ENCODE measurements at regions not wholly inside any gene's neighbourhood (a gene's known extent, or its start where the extent isn't known, plus 50 kb on each side); places are given as distances from the start of the nearest gene placed in this dataset.

GRCh38 chr12:125228519-125229260 lies 163.5 kb downstream of the AACS start:
- DNase-seq, result no peak

- DNase-seq, result no peak
These were observed 164.8 kb downstream of the AACS start for GRCh38 chr12:125229878-125230530.

GRCh38 chr12:125233319-125233718 lies 168.1 kb downstream of the AACS start:
- no peak for DNase-seq

DNA sequence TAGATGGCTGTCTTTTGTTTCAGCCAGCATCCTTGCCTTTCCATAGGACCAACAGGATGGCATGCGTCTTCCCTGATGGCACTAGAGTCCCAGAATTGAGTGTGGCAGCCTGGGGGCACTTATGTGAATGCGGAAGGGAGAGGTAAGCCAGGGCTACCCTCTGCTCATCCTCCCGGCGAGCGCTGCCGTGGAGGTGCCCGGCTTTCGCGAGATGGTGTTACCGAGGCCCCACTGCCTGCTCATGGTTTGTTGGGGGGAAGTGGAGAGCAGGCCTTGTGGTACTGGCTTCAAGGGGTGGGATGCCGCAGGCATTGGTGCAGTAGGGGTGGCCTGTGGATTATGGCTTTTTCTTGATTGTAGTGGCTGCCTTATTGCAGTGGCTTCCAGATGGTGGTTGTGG lies 174.3 kb downstream of the AACS start:
- DNase-seq, result no peak

DNA sequence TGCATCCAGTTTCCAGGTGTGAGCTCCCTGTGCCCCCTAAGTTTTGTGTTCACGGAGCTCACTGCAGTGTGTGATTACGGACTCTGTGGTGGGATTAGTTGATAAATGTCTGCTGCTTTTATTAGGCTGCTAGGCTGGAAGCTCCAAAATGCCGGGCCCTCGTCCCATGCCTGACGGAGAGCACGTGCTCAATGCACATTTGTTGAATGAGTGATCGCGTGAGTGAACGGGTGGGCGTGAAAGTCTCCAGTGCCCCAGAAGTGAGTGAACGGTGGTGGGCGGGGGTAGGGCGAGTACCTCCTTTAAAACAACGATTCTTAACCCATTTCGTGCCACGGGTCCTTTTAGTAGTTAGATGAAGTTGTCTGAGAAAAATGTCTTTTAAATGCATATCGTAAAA lies 175.5 kb downstream of the AACS start:
- no peak for DNase-seq

- DNase-seq, result no peak
These were observed 178.6 kb downstream of the AACS start for GRCh38 chr12:125243811-125244210.

GRCh38 chr12:125244338-125244737 lies 179.1 kb downstream of the AACS start:
- no peak for DNase-seq

DNA sequence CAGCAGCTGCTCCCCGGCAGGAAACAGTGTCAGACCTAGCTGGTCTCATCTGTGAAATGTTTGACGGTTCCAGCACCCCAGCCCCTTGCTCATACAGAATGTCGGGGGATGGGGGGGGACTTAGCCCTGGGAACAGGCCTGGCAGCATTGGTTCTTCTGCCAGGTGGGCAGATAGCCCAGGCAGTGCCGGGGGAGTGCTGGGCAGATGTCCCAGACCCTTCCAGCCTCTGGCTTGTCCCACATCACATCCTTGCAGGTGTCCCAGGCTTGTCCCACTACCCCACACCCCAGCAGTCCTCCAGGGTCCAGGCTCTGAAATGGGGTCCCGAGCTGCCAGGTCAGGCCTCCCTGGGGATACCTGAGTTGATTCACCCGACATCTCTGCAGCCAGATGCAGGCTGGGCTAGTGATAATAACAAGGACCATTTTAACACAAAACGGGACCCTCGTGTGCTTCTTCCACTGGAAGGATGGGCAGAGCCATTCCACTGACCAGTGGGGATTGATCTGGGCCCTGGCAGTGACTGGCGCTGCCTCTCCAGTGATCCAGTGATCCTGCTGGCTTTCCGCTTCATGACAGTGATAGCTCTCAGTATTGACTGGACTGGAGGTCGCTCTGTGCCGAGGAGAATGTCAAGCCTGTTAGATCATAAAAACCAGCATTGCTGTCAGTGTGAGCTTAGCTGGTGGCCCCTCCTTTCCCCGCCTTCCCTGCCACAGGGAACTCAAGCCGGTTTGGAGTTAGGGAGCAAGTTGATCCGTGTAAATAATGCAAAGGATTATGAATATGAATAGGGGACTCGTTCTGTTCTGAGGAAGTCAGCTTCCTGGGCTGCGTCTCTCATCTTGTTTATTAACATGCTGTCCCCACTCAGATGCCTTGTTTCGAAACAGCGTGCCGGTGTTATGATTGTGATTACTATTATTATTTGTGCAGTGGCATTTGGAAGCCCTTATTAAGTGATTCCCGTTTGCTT lies 180.6 kb downstream of the AACS start:
- no peak for DNase-seq

DNA sequence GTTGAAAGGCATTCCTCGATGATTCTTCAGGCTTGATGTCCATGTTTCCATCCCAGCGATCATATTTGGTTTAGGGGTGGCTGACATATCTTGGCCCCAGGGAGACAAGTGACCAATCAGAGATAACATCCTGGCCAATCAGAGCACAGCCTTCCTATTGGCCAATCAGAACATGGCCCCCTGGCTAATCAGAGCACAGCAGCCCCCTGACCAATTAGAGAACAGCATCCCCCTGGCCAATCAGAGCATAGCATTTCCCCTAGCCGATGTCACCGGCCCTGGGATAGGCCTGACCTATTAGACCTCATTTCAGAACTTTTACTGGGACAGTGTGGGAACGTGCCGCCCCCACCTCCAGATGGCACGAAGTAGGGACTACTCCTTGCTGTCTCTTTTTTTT lies 182.2 kb downstream of the AACS start:
- no peak for DNase-seq

GRCh38 chr12:125249066-125249824 lies 184.0 kb downstream of the AACS start:
- no peak for DNase-seq

DNA sequence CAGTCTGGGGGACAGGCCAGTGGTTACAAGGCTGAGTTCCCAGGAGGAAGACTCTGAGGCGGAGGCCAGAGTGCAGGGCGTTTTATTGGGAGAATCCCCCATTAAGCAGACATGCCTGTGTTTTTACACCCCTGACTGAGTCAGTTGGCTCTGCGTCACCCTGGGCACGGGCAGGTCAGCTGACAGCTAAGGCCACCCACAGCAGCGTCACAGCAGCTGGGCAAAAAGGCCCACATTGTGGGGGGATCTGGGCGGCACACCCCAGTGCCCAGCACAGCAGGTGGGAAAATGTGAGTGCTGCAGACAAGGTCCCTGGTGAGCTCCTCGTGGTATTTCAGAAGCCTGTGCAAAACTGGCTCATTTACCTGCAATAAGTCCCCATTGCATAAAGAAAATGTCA lies 184.7 kb downstream of the AACS start:
- DNase-seq, result no peak

GRCh38 chr12:125254236-125254635 lies 189.0 kb downstream of the AACS start:
- DNase-seq, result no peak

DNA sequence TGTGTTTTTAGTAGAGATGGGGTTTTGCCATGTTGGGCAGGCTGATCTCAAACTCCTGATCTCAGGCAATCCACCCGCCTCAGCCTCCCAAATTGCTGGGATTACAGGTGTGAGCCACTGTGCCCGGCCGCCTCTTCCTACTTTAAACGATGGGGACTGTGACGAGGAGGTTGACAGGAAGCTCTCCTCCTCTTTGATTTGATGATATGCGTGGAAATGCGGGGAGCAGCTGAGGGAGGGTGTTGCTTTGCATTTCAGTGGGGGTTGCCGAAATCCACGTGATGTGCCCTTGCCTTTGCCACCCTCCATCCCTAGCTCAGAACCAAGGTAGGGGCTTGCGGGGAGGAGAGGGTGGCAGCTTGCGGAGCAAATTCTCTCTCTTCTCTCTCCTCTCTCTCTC lies 189.6 kb downstream of the AACS start:
- no peak for DNase-seq

GRCh38 chr12:125255935-125256633 lies 190.8 kb downstream of the AACS start:
- no peak for DNase-seq

DNA sequence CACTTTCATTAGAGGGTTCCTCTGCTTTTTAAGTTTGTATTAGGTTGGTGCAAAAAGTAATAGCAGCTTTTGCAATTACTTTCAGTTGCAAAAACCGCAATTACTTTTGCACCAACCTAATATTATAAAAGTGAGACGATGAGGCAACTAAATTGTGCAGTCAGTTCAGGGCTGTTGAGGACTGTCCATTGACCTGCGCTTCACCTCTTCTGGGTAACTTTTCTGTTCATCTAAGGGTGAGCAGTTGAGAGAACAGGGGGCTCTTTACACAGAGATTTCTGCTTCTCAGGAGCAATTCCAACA lies 191.3 kb downstream of the AACS start:
- no peak for DNase-seq

DNA sequence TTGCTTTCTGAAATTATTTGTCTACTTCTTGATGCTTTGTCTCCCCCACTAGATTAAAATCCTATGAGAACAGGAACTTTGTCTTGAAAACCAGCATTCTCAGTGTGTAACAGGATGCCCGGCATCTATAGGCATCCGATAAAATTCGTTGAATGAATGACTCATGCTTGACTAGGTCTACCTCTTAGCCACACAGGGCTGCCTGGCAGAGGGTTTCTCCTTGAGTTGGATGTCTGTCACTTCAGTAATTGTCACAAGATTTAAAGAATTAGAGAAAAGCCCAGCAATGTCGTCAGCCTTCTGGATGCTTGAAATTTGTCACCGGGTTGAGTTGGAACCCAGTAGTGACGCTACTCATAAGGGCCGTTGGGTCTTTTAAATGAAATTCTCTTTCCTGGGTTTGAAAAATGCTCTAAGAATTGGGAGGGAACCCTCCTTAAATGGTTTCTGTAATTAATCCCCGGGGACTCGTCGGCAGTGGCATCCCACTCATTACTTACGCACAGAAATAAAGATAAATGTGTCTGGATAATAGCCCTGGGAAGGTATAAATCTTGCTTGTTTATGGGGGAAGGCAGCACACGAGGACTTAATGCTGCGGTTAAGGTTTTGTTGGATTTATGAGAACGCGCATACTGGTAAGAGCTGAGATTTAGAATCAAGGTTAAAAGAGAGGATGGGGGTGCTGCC lies 194.1 kb downstream of the AACS start:
- no peak for DNase-seq

DNA sequence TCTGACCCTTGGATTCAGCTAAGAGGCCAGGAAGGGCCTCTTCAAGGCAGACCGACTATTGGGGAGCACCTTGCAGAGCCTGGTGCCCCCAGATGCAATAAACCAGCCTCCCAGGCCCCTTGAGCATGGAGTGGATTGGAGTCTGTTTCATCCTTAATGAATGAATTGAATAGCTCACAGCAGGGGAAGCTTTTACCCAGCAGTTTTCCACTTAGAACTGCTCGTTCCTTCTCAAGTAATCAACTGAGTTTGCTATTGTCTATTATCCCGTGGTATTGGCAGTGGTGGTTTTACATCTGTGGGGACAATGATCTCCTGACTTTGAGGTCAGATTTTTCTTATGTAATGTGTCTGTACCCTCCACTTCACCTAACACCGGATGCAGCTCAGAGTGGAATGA lies 197.6 kb downstream of the AACS start:
- no peak for DNase-seq

- no peak for DNase-seq
These were observed 198.2 kb downstream of the AACS start for GRCh38 chr12:125263385-125263784.

DNA sequence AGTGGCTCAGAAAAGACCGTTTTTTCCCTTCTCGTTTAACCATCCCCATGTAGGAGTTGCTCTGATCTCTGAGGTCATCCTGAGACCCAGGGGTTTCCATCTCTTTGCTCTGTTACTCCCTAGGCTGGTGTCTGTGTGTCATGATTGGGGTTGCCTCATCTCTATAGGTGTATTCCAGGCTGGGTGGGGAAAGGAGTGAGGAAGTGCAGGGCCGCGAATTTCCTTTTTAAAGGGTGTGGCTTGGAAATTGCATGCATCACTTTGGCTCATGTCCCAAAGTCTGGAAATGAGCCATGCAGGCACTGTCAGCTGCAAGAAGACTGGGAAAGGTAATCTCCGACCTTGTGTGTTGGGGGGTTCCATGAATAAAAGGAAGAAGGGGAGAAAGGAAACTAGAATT lies 201.9 kb downstream of the AACS start:
- no peak for DNase-seq

DNA sequence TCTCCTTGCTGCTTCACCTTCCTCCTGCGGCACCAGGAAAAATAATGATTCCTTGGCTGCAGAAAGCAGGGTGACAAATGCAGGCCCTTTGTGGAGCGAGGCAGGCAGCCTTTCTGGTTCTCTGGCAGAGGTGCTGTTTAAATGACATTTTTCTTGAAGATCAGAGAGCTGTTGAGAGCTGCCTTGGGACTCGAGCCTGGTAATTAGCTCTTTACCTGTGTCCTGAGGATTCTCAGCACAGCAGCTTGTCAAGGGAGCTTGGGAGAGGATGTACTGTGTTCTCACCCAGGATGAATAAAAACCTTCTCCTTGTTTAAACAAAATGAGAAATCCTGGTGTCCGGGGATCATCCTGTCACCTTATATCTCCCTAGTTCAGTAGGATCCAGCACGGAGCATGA lies 204.0 kb downstream of the AACS start:
- DNase-seq, result no peak

DNA sequence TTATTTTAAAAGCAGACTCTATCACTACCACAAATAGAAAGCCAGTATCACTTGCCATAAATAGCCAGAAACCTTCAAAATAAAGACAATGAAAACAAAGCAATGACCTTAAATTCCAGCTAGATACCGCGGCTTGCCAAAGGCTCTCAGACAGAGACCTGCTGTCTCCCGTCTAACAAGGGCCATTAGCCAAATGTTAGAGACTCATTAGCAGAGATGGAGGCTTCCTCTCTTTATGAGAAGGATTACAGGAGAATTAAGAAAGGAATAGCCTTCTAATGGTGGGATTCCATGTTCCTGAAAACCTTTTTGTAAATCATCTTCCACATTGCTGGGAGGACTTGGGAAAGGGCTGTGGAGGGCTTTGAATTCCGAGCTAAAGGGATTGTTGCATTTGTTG lies 206.7 kb downstream of the AACS start:
- DNase-seq, result no peak
